Mammary epithelial cell (primary cell): ENCODE measurements at regions not wholly inside any gene's neighbourhood (a gene's known extent, or its start where the extent isn't known, plus 50 kb on each side); places are given as distances from the start of the nearest gene placed in this dataset.

Experiments
- EZH2 ChIP-seq: IDR thresholded peaks from 2 replicates; pipeline ENCODE4 v1.6.1; 2012; ENCODE audit warnings: low read length, inconsistent platforms, borderline replicate concordance
- TF ChIP-seq, protein P1 (sequence below), 2 donors: IDR thresholded peaks in 1 of 2; conservative IDR thresholded peaks in 1 of 2; 2 replicates each; pipeline ENCODE4 v1.5.1; 2011 to 2012; ENCODE audit warnings: inconsistent platforms in 2 of 2, low read length in 2 of 2, mild to moderate bottlenecking in 2 of 2, control low read depth in 1 of 2, low read depth in 1 of 2; ENCODE audit not compliant: insufficient read depth in 1 of 2; ENCODE audit errors: extremely low read depth in 1 of 2

- TF ChIP-seq, protein P1, sequence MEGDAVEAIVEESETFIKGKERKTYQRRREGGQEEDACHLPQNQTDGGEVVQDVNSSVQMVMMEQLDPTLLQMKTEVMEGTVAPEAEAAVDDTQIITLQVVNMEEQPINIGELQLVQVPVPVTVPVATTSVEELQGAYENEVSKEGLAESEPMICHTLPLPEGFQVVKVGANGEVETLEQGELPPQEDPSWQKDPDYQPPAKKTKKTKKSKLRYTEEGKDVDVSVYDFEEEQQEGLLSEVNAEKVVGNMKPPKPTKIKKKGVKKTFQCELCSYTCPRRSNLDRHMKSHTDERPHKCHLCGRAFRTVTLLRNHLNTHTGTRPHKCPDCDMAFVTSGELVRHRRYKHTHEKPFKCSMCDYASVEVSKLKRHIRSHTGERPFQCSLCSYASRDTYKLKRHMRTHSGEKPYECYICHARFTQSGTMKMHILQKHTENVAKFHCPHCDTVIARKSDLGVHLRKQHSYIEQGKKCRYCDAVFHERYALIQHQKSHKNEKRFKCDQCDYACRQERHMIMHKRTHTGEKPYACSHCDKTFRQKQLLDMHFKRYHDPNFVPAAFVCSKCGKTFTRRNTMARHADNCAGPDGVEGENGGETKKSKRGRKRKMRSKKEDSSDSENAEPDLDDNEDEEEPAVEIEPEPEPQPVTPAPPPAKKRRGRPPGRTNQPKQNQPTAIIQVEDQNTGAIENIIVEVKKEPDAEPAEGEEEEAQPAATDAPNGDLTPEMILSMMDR (conservative IDR thresholded peaks at IDR 0.05 in 1 of 2, IDR thresholded peaks at IDR 0.05 in 1 of 2; ENCODE audit: extremely low read depth in 1 of 2, insufficient read depth in 1 of 2, low read depth in 1 of 2, low read length in 2 of 2) = no peak
- no peak for TF ChIP-seq EZH2
Measured at GRCh38 chr11:29842061-29842460, 174.8 kb downstream of the KCNA4 start.
